Renal pelvis (tissue), 1 donor: ENCODE measurements at regions not wholly inside any gene's neighbourhood (a gene's known extent, or its start where the extent isn't known, plus 50 kb on each side); places are given as distances from the start of the nearest gene placed in this dataset.
A peak's percentile ranks its signal among the peaks of the same experiment; 100 is the strongest.
"Not testable (repeated sequence)": the region's sequence is repeated elsewhere in the genome, so short reads cannot be mapped to it uniquely, and the experiment has no call there.

Source experiments
- DNase-seq: peaks from one replicate; pipeline ENCODE4 v3.0.0-alpha.2; 2013

- no peak for DNase-seq
These were observed 62.6 kb upstream of the PAX8 start for GRCh38 chr2:113341191-113341869.

DNA sequence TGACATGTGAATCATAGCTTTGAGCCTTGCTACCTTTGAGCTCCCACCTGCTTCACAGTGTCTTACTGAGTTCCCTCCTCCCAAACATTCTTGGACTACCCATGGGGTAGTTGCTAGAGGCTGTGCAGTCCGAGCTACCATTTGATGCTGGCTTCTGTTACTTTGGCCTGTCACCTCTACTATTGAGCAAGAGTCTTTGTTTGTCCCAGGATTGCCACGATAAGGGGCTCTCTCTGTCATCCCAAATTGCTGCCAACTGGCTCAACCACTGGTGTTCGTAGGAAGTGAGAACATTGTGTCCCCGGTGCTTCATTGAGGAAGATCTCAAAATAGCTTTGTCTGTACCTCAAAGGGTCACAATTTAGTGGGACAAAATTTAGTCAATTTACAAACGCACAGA lies 59.1 kb upstream of the PAX8 start:
- no peak for DNase-seq

DNA sequence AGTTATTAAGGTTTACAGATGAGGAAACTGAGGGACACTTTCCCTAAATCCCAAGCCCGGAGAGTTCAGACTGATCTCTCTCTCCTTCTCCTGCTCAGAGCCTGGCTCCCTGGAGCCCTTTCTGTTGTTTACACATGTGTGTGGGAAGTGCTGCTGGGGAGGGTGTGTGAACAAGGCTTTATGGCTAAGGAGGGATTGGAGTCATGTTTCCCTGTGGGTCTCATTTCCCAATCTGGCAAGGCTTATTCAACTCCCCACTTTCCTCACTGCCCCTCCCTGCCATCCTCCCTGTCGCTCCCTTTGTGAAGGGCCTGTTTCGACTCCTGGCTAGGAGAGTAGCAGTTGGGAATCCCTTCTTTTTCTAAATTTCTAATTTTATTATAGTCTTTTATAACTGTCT lies 57.3 kb upstream of the PAX8 start:
- DNase-seq: peak; percentile 57

DNA sequence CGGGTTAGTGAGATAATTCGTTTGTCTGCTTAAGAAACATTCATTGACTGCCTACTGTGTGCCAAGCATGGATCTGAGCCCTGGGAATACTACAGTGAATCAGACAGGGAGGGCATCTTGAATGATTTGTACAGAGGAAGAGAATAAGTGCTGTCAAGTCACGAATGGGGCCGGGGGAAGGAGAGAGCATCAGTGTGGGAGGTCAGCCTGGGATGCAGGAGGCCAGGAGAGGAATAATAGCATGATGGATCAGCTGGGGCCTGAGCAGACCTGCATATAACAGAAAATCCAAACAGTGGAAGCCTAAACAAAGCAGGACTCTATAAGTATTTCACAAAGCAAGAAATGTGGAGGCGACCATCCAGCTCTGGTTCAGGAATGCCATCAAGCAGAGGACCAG lies 55.4 kb upstream of the PAX8 start:
- no peak for DNase-seq

GRCh38 chr2:113333735-113334134 lies 55.0 kb upstream of the PAX8 start:
- DNase-seq: not testable (repeated sequence)

GRCh38 chr2:113330060-113330767 lies 51.5 kb upstream of the PAX8 start:
- not testable (repeated sequence) for DNase-seq

- not testable (repeated sequence) for DNase-seq
These were observed 50.3 kb upstream of the PAX8 start for GRCh38 chr2:113328973-113329372.

DNA sequence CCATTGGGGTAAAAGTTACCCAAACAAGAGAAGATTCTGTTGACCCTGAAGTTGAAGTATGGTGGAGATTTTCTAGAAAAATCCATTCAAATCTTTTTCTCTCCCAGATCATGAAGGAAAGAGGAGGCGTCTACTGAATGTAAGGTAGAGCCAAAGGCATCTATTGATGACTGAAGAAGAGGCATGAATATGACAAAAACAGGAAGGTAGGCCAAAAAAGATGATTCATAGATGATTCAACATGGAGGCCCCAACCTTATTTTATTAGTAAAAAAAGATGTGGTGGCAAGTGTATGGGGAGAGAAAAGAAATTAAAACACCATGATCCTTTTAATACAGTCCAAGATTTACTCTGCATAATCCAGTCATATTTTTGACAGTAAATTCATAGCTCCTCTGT lies 49.9 kb upstream of the PAX8 start:
- not testable (repeated sequence) for DNase-seq
